Mononuclear cell (primary cell): ENCODE measurements at regions not wholly inside any gene's neighbourhood (a gene's known extent, or its start where the extent isn't known, plus 50 kb on each side); places are given as distances from the start of the nearest gene placed in this dataset.

Source experiments
- H3K27me3 ChIP-seq: 2 replicates; pipeline ENCODE4 v1.6.0; 2011; ENCODE audit warnings: low read length, control low read depth; ENCODE audit not compliant: insufficient read depth
- H3K4me1 ChIP-seq: 2 replicates; pipeline ENCODE4 v1.5.1; 2011; ENCODE audit warnings: mild to moderate bottlenecking, low read length, control low read depth; ENCODE audit not compliant: insufficient read depth
- H3K4me3 ChIP-seq: 2 replicates; pipeline ENCODE4 v1.5.1; 2011; ENCODE audit warnings: mild to moderate bottlenecking, low read length, moderate library complexity
- H3K9me3 ChIP-seq: 2 replicates; pipeline ENCODE4 v1.5.1; 2011; ENCODE audit warnings: low read depth, mild to moderate bottlenecking, control low read depth, low read length

DNA sequence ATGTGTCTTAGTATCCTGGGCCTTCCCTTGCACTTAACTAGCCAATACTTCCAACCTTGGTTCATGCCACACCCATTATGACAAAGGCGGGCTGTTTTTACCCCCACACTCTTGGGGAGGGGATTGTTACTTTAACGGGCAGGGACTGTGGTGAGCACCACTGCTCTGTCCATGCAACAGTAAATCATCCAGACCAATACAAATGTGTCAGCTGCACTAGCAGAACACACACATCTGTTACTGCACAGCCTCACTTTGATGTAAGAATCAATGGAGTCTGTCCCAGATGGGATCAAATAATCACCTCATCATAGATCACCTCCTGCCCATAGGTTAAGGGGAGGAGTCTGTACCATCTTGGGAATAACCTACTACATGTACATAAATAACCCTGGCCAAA lies 58.1 kb downstream of the NPAP1 start:
- Histone ChIP-seq H3K27me3 (no peaks in the 10 kb centered on the region), H3K4me1 (no peaks in the 10 kb centered on the region), H3K4me3 (no peak overlapping the region), H3K9me3 (no peaks in the 10 kb centered on the region)

- H3K4me1 ChIP-seq = no peaks in the 10 kb centered on the region
- H3K27me3 ChIP-seq = no peaks in the 10 kb centered on the region
- H3K4me3 ChIP-seq = no peak overlapping the region
- no peaks in the 10 kb centered on the region for H3K9me3 ChIP-seq
Observed at GRCh38 chr15:24734396-24734795, 58.8 kb downstream of the NPAP1 start.

DNA sequence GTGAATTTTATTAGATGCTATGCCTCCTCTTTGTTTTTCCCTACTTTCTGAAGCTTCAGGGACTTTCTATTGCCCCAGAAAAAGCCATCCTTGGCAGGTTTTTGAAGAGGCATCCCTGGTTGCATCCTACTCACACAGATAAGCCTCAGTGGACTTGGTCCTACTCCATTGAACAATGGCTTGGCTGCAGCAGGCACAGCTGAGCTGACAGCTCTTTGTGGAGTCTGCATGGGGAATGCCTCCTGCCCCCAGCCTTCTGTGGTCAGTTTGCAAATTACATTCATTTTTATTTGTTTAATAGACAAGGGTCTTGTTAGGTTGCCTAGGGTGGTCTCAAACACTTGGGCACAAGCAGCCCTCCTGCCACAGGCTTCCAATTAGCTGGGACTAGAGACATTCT lies 69.7 kb downstream of the NPAP1 start:
- no peaks in the 10 kb centered on the region for H3K27me3 ChIP-seq
- H3K4me3 ChIP-seq = no peak overlapping the region
- peaks cover 6% of the 10 kb centered on the region for H3K9me3 ChIP-seq
- no peaks in the 10 kb centered on the region for H3K4me1 ChIP-seq

GRCh38 chr15:24746094-24746493 lies 70.5 kb downstream of the NPAP1 start:
- Histone ChIP-seq H3K9me3 (peaks cover 3% of the 10 kb centered on the region), H3K4me1 (no peaks in the 10 kb centered on the region), H3K4me3 (no peak overlapping the region), H3K27me3 (no peaks in the 10 kb centered on the region)

DNA sequence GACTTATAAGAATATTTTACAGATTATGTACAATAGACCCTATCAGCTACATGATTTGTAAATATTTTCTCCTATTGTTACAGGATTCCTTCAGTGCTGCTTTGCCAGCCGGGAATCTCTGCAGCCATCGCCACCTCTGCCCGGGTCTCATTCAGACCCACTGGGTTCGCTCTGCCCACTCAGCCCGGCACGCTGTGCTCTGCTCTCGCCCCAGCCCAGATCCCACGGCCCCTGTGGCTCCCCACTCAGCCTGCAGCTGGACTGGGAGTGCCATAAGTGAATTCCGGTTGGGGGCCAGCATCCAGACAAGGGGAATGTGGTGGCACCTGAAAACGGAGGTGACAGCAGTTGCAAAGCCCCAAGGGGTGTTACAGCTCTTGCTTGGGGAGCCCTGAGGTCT lies 71.8 kb downstream of the NPAP1 start:
- Histone ChIP-seq H3K9me3 (no peaks in the 10 kb centered on the region), H3K4me1 (no peaks in the 10 kb centered on the region), H3K4me3 (no peak overlapping the region), H3K27me3 (no peaks in the 10 kb centered on the region)

DNA sequence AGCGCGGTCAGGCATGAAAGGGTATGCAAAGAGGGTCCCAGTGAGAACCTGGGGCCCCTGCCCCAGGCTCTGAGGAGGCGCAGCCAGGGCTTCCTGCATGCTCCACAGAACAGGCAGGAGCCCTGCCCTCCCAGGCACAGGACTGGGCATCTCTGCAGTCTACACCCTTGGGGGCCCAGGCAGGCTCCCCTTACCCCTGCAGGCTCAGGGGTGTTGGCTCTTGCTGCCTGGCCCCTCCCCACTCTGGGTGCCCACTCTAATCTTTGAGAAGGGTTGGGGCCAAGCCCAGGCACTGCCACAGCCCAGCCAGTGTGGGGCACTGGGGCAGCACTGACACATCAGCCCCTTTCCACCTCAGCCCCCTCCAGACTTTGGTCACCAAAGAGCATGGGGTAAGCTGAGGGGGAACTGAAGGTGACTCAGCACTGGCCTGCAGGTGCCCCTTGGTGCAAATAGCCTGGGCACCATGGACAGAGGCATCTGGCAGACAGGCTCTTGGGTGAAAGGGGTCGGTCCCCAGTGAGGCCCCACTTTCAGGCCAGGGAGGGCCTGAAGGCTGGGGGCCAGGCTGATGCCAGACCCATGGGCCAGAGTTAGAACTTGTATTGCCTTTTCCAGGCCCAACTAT lies 73.4 kb downstream of the NPAP1 start:
- H3K27me3 ChIP-seq = no peaks in the 10 kb centered on the region
- H3K9me3 ChIP-seq = no peaks in the 10 kb centered on the region
- H3K4me1 ChIP-seq = no peaks in the 10 kb centered on the region
- H3K4me3 ChIP-seq = no peak overlapping the region

- Histone ChIP-seq H3K9me3 (no peaks in the 10 kb centered on the region), H3K4me3 (no peak overlapping the region), H3K4me1 (no peaks in the 10 kb centered on the region), H3K27me3 (no peaks in the 10 kb centered on the region)
Observed at GRCh38 chr15:24752354-24752753, 76.8 kb downstream of the NPAP1 start.

GRCh38 chr15:24756101-24756500 lies 80.5 kb downstream of the NPAP1 start:
- H3K27me3 ChIP-seq = no peaks in the 10 kb centered on the region
- no peak overlapping the region for H3K4me3 ChIP-seq
- H3K4me1 ChIP-seq = no peaks in the 10 kb centered on the region
- H3K9me3 ChIP-seq = no peaks in the 10 kb centered on the region

- Histone ChIP-seq H3K27me3 (no peaks in the 10 kb centered on the region), H3K4me1 (no peaks in the 10 kb centered on the region), H3K9me3 (no peaks in the 10 kb centered on the region), H3K4me3 (no peak overlapping the region)
Observed at GRCh38 chr15:24760066-24760465, 84.5 kb downstream of the NPAP1 start.

- Histone ChIP-seq H3K4me3 (no peak overlapping the region), H3K4me1 (no peaks in the 10 kb centered on the region), H3K9me3 (peaks cover 13% of the 10 kb centered on the region), H3K27me3 (no peaks in the 10 kb centered on the region)
Observed at GRCh38 chr15:24761704-24762302, 86.2 kb downstream of the NPAP1 start.

DNA sequence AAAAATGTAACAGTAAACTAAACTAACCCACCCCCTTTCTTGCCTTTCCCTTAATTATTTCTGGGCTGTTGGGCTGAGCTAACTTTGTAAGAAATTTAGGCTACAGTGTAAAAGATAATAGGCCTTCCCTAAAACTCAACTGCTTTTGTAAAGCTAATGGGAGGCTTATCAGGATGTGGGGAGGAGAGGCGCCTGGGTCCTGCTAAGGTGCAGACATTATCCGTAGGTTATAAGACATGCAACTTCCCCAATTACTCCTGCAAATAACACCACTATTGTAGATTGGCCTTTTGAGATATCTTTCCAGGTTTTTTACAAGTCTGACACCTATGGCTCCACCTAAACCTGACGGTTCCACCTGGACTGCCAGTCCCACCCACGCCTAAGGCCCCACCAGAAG lies 88.3 kb downstream of the NPAP1 start:
- H3K27me3 ChIP-seq = no peaks in the 10 kb centered on the region
- no peaks in the 10 kb centered on the region for H3K4me1 ChIP-seq

DNA sequence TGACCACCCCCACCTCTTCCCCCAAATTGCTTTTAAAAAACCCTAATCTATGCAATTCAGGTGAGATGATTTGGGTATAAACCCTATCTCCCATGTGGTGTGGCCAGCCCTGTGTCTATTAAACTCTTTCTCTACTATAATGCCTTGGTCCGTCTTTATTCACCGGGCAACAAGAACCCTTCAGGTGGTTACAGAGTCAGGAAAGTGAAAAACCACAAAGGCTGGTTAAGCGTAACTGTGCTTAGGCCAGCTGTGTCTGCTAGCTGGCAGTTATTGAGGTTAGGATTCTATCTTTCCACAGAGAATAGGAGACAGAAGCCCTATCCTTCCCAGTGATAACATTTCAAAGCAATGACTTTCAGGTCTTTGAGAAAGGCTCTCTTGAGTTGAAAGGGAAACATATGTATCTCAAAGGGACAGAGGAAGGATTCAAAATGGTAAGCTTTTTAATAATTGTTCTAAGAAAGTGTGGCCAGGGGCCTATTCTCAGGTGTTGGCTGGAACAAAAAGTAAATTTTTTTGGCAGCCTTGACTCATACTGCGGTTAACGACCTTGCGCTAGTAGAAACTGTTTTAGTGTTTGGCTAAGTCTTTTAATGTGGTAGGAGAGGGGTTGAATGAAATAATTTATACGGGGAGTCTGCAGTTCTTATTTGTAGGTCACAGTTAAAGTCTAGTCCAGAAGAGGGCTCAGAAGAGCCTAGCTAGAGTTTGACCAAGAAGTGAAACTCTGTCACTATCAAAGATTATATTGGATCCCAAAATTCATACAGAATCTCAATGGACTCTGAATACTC lies 89.0 kb downstream of the NPAP1 start:
- peaks cover 13% of the 10 kb centered on the region for H3K9me3 ChIP-seq
- no peak overlapping the region for H3K4me3 ChIP-seq
- no peaks in the 10 kb centered on the region for H3K27me3 ChIP-seq
- no peaks in the 10 kb centered on the region for H3K4me1 ChIP-seq

More for the DNA sequence above, 88.3 kb downstream of the NPAP1 start:
- Histone ChIP-seq H3K9me3 (peaks cover 13% of the 10 kb centered on the region), H3K4me3 (no peak overlapping the region)

GRCh38 chr15:24766511-24767133 lies 91.0 kb downstream of the NPAP1 start:
- Histone ChIP-seq H3K27me3 (no peaks in the 10 kb centered on the region), H3K4me1 (no peaks in the 10 kb centered on the region), H3K4me3 (no peak overlapping the region)

DNA sequence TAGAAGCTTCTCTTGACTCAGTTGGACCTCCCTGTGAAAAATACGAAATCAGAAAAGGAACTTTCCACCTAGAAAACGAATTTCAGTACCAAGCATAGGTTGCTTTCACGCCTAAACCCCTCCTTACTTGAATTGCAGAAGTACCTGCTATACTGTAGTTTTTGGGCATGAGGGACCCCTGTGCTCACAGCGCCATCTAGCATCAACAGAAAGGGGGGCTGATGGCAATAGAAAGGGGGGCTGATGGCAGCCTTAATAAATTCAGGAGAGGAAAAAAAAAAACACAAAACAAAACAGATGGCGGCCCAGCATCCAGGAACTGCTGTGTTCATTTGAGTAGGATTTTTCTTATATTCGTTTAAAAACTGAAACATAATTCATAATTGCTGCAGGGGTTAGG lies 96.7 kb downstream of the NPAP1 start:
- Histone ChIP-seq H3K9me3 (no peaks in the 10 kb centered on the region), H3K4me1 (no peaks in the 10 kb centered on the region), H3K4me3 (no peak overlapping the region), H3K27me3 (no peaks in the 10 kb centered on the region)

More at GRCh38 chr15:24766511-24767133, 91.0 kb downstream of the NPAP1 start:
- H3K9me3 ChIP-seq = peaks cover 13% of the 10 kb centered on the region

DNA sequence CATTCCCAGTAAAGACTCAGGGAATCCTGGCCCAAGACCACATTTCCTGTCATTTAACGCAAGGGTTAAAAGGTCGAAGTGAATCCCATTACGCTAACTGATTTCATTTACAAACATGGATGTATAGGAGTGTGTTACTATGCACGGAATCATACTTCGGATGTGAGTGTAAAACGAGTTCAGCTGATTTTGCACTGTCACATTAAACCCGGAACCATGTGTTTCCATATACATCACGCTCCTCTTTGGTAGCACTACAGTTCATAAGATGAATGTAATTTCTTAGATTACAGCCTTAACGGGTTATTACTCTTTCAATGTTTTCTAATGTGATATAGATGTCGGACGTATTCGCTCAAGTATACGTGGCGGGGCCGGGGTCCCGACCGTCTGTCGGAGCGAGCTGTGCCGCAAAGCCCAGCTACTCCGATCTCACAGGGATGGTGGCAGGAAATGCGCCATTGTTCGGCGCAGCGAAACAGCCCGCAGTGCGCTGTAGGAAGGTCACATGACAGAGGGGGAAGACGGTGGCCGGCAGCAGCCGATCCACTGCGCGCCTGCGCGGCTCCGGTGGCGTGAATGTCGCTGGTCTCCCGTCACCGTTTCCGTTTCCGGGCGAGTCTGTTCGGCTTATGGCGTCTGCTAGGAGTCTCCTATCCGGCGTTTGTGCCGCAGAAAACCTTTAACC lies 97.3 kb downstream of the NPAP1 start:
- no peaks in the 10 kb centered on the region for H3K4me1 ChIP-seq
- H3K27me3 ChIP-seq = no peaks in the 10 kb centered on the region
- peak overlapping the region; percentile 16 for H3K4me3 ChIP-seq
- no peaks in the 10 kb centered on the region for H3K9me3 ChIP-seq
